GM23248 (cell line): ENCODE measurements at regions not wholly inside any gene's neighbourhood (a gene's known extent, or its start where the extent isn't known, plus 50 kb on each side); places are given as distances from the start of the nearest gene placed in this dataset.

Source experiments
- EZH2 ChIP-seq: fragments of 200-600 bp; sonication (generic); IDR thresholded peaks from 2 replicates; pipeline ENCODE4 v1.6.1; 2018; ENCODE audit warnings: antibody characterized with exemption, mild to moderate bottlenecking; ENCODE audit not compliant: insufficient read depth, poor library complexity, severe bottlenecking
- EZH2phosphoT487 ChIP-seq: fragments of 200-600 bp; sonication (generic); IDR thresholded peaks from 2 replicates; pipeline ENCODE4 v1.6.1; 2018; ENCODE audit warnings: antibody characterized with exemption, moderate library complexity, mild to moderate bottlenecking, low read depth; ENCODE audit not compliant: insufficient read depth

GRCh38 chr11:114758627-114759026 lies 80.3 kb downstream of the NXPE2 start:
- TF ChIP-seq EZH2 (no peak), EZH2phosphoT487 (no peak)
